Esophagus muscularis mucosa (tissue), 4 donors: ENCODE measurements at regions not wholly inside any gene's neighbourhood (a gene's known extent, or its start where the extent isn't known, plus 50 kb on each side); places are given as distances from the start of the nearest gene placed in this dataset.

ENCODE experiments used
- EP300 ChIP-seq: sonication (generic); formaldehyde crosslinking; IDR thresholded peaks from one replicate; pipeline ENCODE4 v1.6.1; 2017; ENCODE audit warnings: antibody characterized with exemption
- POLR2A ChIP-seq: fragments of 450-650 bp; IDR thresholded peaks from one replicate; pipeline ENCODE4 v1.6.1; 2017; ENCODE audit warnings: antibody characterized with exemption, moderate library complexity, mild to moderate bottlenecking, low read depth
- TF ChIP-seq, protein P1 (sequence below), 3 experiments: fragments of 200-600 bp in 2 of 3; fragments of 450-650 bp in 1 of 3; sonication (generic) in 2 of 3; IDR thresholded peaks; one replicate each; pipeline ENCODE4 v1.5.1; 2017 to 2019; ENCODE audit warnings: antibody characterized with exemption in 3 of 3, mild to moderate bottlenecking in 2 of 3, moderate library complexity in 1 of 3

DNA sequence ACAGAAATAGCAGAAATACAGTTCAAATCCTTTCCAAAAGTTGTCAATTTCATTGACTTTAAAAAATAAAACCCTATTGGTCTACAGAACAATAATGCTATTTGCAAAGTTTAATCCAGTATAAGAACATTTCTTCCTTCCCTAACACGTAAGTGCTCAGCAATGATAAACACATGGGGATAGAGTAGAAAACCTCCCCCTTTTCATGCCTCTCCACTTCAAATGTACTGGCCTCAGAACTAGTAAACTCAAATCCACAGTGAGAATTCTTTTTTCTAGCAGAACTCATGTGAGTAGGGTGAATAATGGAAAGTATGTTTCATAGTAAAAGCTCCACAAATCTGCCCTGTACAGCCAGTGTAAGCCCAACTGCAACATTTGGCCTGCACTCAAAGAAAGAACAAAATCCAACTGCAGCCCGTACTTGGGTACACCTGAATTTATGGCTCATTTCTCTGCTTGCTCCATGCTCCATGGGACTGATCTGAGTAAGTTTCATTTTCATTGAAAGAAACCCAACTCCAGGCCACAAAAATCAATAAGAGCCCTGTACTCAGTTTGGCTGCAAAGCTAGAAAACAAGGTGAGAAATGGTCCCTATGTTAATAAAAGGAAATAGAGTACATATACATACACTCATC, 115.0 kb upstream of the RMDN2 start:
- TF ChIP-seq POLR2A (no peak), EP300 (no peak)
- TF ChIP-seq, protein P1, sequence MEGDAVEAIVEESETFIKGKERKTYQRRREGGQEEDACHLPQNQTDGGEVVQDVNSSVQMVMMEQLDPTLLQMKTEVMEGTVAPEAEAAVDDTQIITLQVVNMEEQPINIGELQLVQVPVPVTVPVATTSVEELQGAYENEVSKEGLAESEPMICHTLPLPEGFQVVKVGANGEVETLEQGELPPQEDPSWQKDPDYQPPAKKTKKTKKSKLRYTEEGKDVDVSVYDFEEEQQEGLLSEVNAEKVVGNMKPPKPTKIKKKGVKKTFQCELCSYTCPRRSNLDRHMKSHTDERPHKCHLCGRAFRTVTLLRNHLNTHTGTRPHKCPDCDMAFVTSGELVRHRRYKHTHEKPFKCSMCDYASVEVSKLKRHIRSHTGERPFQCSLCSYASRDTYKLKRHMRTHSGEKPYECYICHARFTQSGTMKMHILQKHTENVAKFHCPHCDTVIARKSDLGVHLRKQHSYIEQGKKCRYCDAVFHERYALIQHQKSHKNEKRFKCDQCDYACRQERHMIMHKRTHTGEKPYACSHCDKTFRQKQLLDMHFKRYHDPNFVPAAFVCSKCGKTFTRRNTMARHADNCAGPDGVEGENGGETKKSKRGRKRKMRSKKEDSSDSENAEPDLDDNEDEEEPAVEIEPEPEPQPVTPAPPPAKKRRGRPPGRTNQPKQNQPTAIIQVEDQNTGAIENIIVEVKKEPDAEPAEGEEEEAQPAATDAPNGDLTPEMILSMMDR (IDR thresholded peaks at IDR 0.05): no peak
